Epithelial cell of proximal tubule (primary cell): ENCODE measurements at regions not wholly inside any gene's neighbourhood (a gene's known extent, or its start where the extent isn't known, plus 50 kb on each side); places are given as distances from the start of the nearest gene placed in this dataset.
"Not testable (repeated sequence)": the region's sequence is repeated elsewhere in the genome, so short reads cannot be mapped to it uniquely, and the experiment has no call there.

Source experiments
- DNase-seq: peaks from one replicate; pipeline ENCODE4 v3.0.0-alpha.2; 2011; ENCODE audit warnings: low read depth
- H3K4me3 ChIP-seq: 2 replicates; pipeline ENCODE4 v1.5.1; 2011; ENCODE audit warnings: low read depth, mild to moderate bottlenecking, low read length
- TF ChIP-seq, protein P1 (sequence below): conservative IDR thresholded peaks from 2 replicates; pipeline ENCODE4 v1.5.1; 2012; ENCODE audit warnings: low read depth, mild to moderate bottlenecking, low read length

- DNase-seq = no peak
- TF ChIP-seq, protein P1, sequence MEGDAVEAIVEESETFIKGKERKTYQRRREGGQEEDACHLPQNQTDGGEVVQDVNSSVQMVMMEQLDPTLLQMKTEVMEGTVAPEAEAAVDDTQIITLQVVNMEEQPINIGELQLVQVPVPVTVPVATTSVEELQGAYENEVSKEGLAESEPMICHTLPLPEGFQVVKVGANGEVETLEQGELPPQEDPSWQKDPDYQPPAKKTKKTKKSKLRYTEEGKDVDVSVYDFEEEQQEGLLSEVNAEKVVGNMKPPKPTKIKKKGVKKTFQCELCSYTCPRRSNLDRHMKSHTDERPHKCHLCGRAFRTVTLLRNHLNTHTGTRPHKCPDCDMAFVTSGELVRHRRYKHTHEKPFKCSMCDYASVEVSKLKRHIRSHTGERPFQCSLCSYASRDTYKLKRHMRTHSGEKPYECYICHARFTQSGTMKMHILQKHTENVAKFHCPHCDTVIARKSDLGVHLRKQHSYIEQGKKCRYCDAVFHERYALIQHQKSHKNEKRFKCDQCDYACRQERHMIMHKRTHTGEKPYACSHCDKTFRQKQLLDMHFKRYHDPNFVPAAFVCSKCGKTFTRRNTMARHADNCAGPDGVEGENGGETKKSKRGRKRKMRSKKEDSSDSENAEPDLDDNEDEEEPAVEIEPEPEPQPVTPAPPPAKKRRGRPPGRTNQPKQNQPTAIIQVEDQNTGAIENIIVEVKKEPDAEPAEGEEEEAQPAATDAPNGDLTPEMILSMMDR = no peak
- H3K4me3 ChIP-seq = no peak overlapping the region
These were observed 252.8 kb downstream of the NAP1L3 start for GRCh38 chrX:93420525-93421082.

DNA sequence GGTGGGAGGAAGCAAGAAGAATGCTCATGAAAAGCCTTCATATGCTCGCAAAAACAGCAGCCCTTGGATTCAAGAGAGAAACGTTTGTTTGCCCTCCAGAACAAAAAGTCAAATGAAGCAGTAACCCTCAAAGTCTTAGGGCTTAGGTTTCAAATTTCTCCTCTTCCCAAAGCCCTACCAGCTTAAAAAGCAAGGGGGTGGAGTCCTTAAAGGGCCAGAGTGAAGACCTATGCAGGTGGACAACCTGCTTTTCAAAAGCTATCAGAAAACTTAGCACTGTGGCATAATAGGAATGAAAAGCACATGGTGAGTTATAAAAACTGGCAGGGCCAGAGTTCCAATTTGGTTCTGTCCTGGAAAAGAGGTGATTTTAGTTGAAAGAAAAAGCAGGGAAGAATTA, 253.3 kb downstream of the NAP1L3 start:
- DNase-seq = no peak
- H3K4me3 ChIP-seq = no peak overlapping the region
- TF ChIP-seq, protein P1 = no peak

- no peak for DNase-seq
- H3K4me3 ChIP-seq = no peak overlapping the region
- TF ChIP-seq, protein P1 = no peak
These were observed 253.7 kb downstream of the NAP1L3 start for GRCh38 chrX:93419642-93420041.

- no peak overlapping the region for H3K4me3 ChIP-seq
- TF ChIP-seq, protein P1 = no peak
These were observed 269.3 kb downstream of the NAP1L3 start for GRCh38 chrX:93404121-93404520.

DNA sequence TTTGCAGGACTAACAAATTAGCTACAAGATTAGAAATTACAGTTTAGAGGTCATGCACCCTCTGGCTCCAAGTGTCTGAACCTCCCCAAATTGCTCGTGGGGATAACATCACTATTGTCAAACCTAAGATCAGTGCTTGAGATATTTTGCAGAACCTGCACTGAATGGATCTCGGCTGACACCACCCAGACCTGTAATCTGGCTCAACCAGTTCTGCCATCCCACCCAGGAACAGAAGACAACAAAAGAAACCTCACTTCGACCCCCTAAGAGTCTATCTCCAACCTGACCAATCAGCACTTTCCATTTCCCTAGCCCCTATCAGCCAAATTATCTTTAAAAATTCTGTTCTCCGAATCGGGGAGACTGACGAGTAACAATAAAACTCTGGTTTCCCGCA, 318.7 kb downstream of the NAP1L3 start:
- TF ChIP-seq, protein P1 = no peak
- no peak for DNase-seq
- no peak overlapping the region for H3K4me3 ChIP-seq

More at GRCh38 chrX:93404121-93404520, 269.3 kb downstream of the NAP1L3 start:
- DNase-seq = no peak

DNA sequence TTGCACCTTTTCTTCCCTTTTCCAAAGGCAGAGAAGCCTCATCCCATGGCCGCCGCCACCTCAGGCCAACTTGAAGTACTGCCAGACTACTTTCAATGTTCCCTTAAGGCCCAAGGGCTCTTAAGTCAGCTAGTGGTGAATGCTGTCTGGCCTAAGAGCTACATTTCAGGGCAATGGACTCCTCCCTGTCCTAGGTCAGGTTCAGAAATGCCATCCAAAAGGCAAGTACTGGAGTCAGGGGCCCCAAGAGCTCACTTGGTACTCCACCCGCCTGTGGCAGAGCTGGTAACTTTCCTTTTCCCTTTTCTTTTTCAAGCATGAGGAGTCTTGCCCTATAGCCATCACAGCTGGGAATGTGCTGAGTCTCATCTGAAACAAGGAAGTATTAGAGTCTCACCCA, 327.1 kb downstream of the NAP1L3 start:
- no peak for DNase-seq
- TF ChIP-seq, protein P1 = no peak
- no peak overlapping the region for H3K4me3 ChIP-seq

GRCh38 chrX:93344287-93344686, 329.1 kb downstream of the NAP1L3 start:
- H3K4me3 ChIP-seq, DNase-seq: not testable (repeated sequence)
